Neuronal stem cell (in vitro differentiated cells): ENCODE measurements at regions not wholly inside any gene's neighbourhood (a gene's known extent, or its start where the extent isn't known, plus 50 kb on each side); places are given as distances from the start of the nearest gene placed in this dataset.

Experiments used
- DNase-seq: peaks from one replicate; pipeline ENCODE4 v3.0.0-alpha.2; 2013; ENCODE audit warnings: low spot score
- H2AFZ ChIP-seq: one replicate; pipeline ENCODE4 v1.6.1; 2013; ENCODE audit warnings: mild to moderate bottlenecking, low read length, inconsistent platforms
- H2AK5ac ChIP-seq: 2 replicates; pipeline ENCODE4 v1.6.1; 2013; ENCODE audit warnings: low read depth, mild to moderate bottlenecking, inconsistent platforms, low read length, moderate library complexity, mixed read lengths
- H2BK120ac ChIP-seq: 2 replicates; pipeline ENCODE4 v1.6.1; 2013; ENCODE audit warnings: low read depth, mild to moderate bottlenecking, inconsistent platforms, low read length, moderate library complexity, mixed read lengths
- H2BK12ac ChIP-seq: one replicate; pipeline ENCODE4 v1.6.1; 2013; ENCODE audit warnings: low read length, inconsistent platforms
- H2BK15ac ChIP-seq: 2 replicates; pipeline ENCODE4 v1.6.1; 2013; ENCODE audit warnings: mild to moderate bottlenecking, low read length, inconsistent platforms, mixed read lengths
- H2BK5ac ChIP-seq: one replicate; pipeline ENCODE4 v1.6.1; 2013; ENCODE audit warnings: inconsistent platforms, mild to moderate bottlenecking, low read length, moderate library complexity
- H3K14ac ChIP-seq: one replicate; pipeline ENCODE4 v1.6.1; 2013; ENCODE audit warnings: low read length, inconsistent platforms
- H3K18ac ChIP-seq: 2 replicates; pipeline ENCODE4 v1.6.1; 2013; ENCODE audit warnings: low read length, inconsistent platforms
- H3K23ac ChIP-seq: 2 replicates; pipeline ENCODE4 v1.6.1; 2013; ENCODE audit warnings: low read depth, mild to moderate bottlenecking, mixed read lengths, low read length, inconsistent platforms; ENCODE audit not compliant: poor library complexity
- H3K27ac ChIP-seq: replicated peaks from 3 replicates; pipeline ENCODE4 v1.5.1; 2013; ENCODE audit warnings: low read length, inconsistent platforms
- H3K27me3 ChIP-seq, 3 experiments: 2 replicates each; pipeline ENCODE4 v1.6.1; 2013; ENCODE audit warnings: low read length in 3 of 3, mild to moderate bottlenecking in 2 of 3, inconsistent platforms in 1 of 3, low read depth in 1 of 3, mixed read lengths in 1 of 3, moderate library complexity in 1 of 3; ENCODE audit not compliant: control insufficient read depth in 3 of 3, insufficient read depth in 3 of 3
- H3K36me3 ChIP-seq, 2 donors: replicated peaks in 1 of 2; 2 replicates each; pipeline ENCODE4 v1.6.1; 2013; ENCODE audit warnings: low read length in 2 of 2; ENCODE audit not compliant: control insufficient read depth in 2 of 2, insufficient read depth in 2 of 2
- H3K4ac ChIP-seq: 2 replicates; pipeline ENCODE4 v1.6.1; 2013; ENCODE audit warnings: inconsistent platforms, mild to moderate bottlenecking, low read length, moderate library complexity
- H3K4me1 ChIP-seq, 2 donors: 1 replicate in 1 of 2; 2 replicates in 1 of 2; pipeline ENCODE4 v1.6.1; 2013; ENCODE audit warnings: low read length in 2 of 2, low read depth in 1 of 2; ENCODE audit not compliant: control insufficient read depth in 2 of 2, insufficient read depth in 1 of 2
- H3K4me2 ChIP-seq: one replicate; pipeline ENCODE4 v1.6.1; 2013; ENCODE audit warnings: mild to moderate bottlenecking, low read length, inconsistent platforms; ENCODE audit not compliant: insufficient read depth, poor library complexity, severe bottlenecking
- H3K4me3 ChIP-seq, 2 donors: 2 replicates each; pipeline ENCODE4 v1.5.1; 2013; ENCODE audit warnings: low read length in 2 of 2, mild to moderate bottlenecking in 2 of 2, inconsistent platforms in 1 of 2, moderate library complexity in 1 of 2
- H3K79me1 ChIP-seq: one replicate; pipeline ENCODE4 v1.6.1; 2013; ENCODE audit warnings: low read depth, mild to moderate bottlenecking, inconsistent platforms, low read length, moderate library complexity
- H3K9ac ChIP-seq: one replicate; pipeline ENCODE4 v1.6.1; 2013; ENCODE audit warnings: mild to moderate bottlenecking, low read depth, low read length, inconsistent platforms; ENCODE audit not compliant: poor library complexity
- H3K9me3 ChIP-seq, 2 donors: replicated peaks in 1 of 2; 2 replicates each; pipeline versions ENCODE3 to v1.6.1; 2013; ENCODE audit warnings: low read length in 2 of 2, mild to moderate bottlenecking in 2 of 2, inconsistent platforms in 1 of 2, low read depth in 1 of 2, mixed read lengths in 1 of 2, moderate library complexity in 1 of 2; ENCODE audit not compliant: control insufficient read depth in 2 of 2, insufficient read depth in 1 of 2
- H4K8ac ChIP-seq: one replicate; pipeline ENCODE4 v1.6.1; 2013; ENCODE audit warnings: low read depth, mild to moderate bottlenecking, inconsistent platforms, low read length, moderate library complexity
- H4K91ac ChIP-seq: one replicate; pipeline ENCODE4 v1.6.1; 2013; ENCODE audit warnings: low read length, low read depth, mild to moderate bottlenecking, inconsistent platforms; ENCODE audit not compliant: poor library complexity
- WGBS, 2 donors: extraction: QIAGEN DNeasy Blood & Tissue Kit; methylation state at CpG; one replicate each; pipeline ENCODE4 v1.1.7; 2013; ENCODE audit warnings: missing lambda C conversion rate in 2 of 2, mixed read lengths in 1 of 2; ENCODE audit not compliant: insufficient read length in 2 of 2, insufficient replicate concordance in 1 of 2; ENCODE audit errors: extremely low coverage in 2 of 2; 5-methylcytosine and 5-hydroxymethylcytosine counted together

GRCh38 chr12:65636436-65636835 is 187.8 kb upstream of the HMGA2 start:
- H4K91ac ChIP-seq: no peak overlapping the region
- H3K4ac ChIP-seq: no peak overlapping the region
- H3K4me2 ChIP-seq: no peak overlapping the region
- no CpG with 5 or more reads among the region's 1 CpG for WGBS, 2 donors
- H3K4me1 ChIP-seq: no peaks in the 10 kb centered on the region
- H3K27ac ChIP-seq: no peak overlapping the region
- no peak overlapping the region for H3K18ac ChIP-seq
- no peaks in the 10 kb centered on the region for H3K9me3 ChIP-seq
- no peaks in the 10 kb centered on the region for H3K36me3 ChIP-seq
- no peak overlapping the region for H2BK15ac ChIP-seq
- no peak overlapping the region for H4K8ac ChIP-seq
- H3K14ac ChIP-seq: no peak overlapping the region
- H2BK120ac ChIP-seq: no peak overlapping the region
- H3K79me1 ChIP-seq: no peaks in the 10 kb centered on the region
- DNase-seq: no peak
- H2BK5ac ChIP-seq: no peak overlapping the region
- no peak overlapping the region for H3K4me3 ChIP-seq
- no peak overlapping the region for H3K23ac ChIP-seq
- no peaks in the 10 kb centered on the region for H3K27me3 ChIP-seq
- no peak overlapping the region for H2AFZ ChIP-seq
- H2AK5ac ChIP-seq: no peak overlapping the region
- H3K9ac ChIP-seq: no peak overlapping the region
- no peak overlapping the region for H2BK12ac ChIP-seq

- H2AK5ac ChIP-seq: no peak overlapping the region
- H2BK15ac ChIP-seq: no peak overlapping the region
- H2BK120ac ChIP-seq: no peak overlapping the region
- H3K9ac ChIP-seq: no peak overlapping the region
- H3K23ac ChIP-seq: no peak overlapping the region
- H3K18ac ChIP-seq: no peak overlapping the region
- no peak overlapping the region for H3K27ac ChIP-seq
- DNase-seq: no peak
- H3K4me2 ChIP-seq: no peak overlapping the region
- no peak overlapping the region for H3K4ac ChIP-seq
- no peak overlapping the region for H4K91ac ChIP-seq
- no peaks in the 10 kb centered on the region for H3K27me3 ChIP-seq
- H2BK5ac ChIP-seq: no peak overlapping the region
- no peaks in the 10 kb centered on the region for H3K36me3 ChIP-seq
- no peak overlapping the region for H3K14ac ChIP-seq
- WGBS, 2 donors: no CpG with 5 or more reads among the region's 2 CpGs
- H2BK12ac ChIP-seq: no peak overlapping the region
- no peaks in the 10 kb centered on the region for H3K4me1 ChIP-seq
- H3K79me1 ChIP-seq: no peaks in the 10 kb centered on the region
- H4K8ac ChIP-seq: no peak overlapping the region
- H2AFZ ChIP-seq: no peak overlapping the region
- no peak overlapping the region for H3K4me3 ChIP-seq
- no peaks in the 10 kb centered on the region for H3K9me3 ChIP-seq
These were observed 187.1 kb upstream of the HMGA2 start for GRCh38 chr12:65637150-65637549.

- no peak overlapping the region for H3K23ac ChIP-seq
- no peak overlapping the region for H3K27ac ChIP-seq
- no peak overlapping the region for H2BK15ac ChIP-seq
- H3K18ac ChIP-seq: no peak overlapping the region
- H3K14ac ChIP-seq: no peak overlapping the region
- no peak overlapping the region for H4K91ac ChIP-seq
- H2AFZ ChIP-seq: no peak overlapping the region
- H3K9me3 ChIP-seq: no peaks in the 10 kb centered on the region
- no peaks in the 10 kb centered on the region for H3K36me3 ChIP-seq
- H3K79me1 ChIP-seq: no peaks in the 10 kb centered on the region
- H3K9ac ChIP-seq: no peak overlapping the region
- WGBS, 2 donors: no CpG with 5 or more reads among the region's 5 CpGs
- H2AK5ac ChIP-seq: no peak overlapping the region
- no peak overlapping the region for H2BK5ac ChIP-seq
- H4K8ac ChIP-seq: no peak overlapping the region
- no peak for DNase-seq
- H3K4ac ChIP-seq: no peak overlapping the region
- no peak overlapping the region for H3K4me2 ChIP-seq
- no peak overlapping the region for H2BK120ac ChIP-seq
- no peak overlapping the region for H2BK12ac ChIP-seq
- no peaks in the 10 kb centered on the region for H3K4me1 ChIP-seq
- no peak overlapping the region for H3K4me3 ChIP-seq
- no peaks in the 10 kb centered on the region for H3K27me3 ChIP-seq
These were observed 186.5 kb upstream of the HMGA2 start for GRCh38 chr12:65637774-65638173.

GRCh38 chr12:65638324-65638723 is 186.0 kb upstream of the HMGA2 start:
- Histone ChIP-seq H3K4me2 (no peak overlapping the region), H2BK15ac (no peak overlapping the region), H3K4ac (no peak overlapping the region), H2AK5ac (no peak overlapping the region), H3K4me1 (no peaks in the 10 kb centered on the region), H3K36me3 (no peaks in the 10 kb centered on the region), H4K91ac (no peak overlapping the region), H3K9ac (no peak overlapping the region), H2AFZ (no peak overlapping the region), H4K8ac (no peak overlapping the region), H2BK5ac (no peak overlapping the region), H2BK12ac (no peak overlapping the region), H3K18ac (no peak overlapping the region), H3K27ac (no peak overlapping the region), H3K14ac (no peak overlapping the region), H3K79me1 (no peaks in the 10 kb centered on the region), H2BK120ac (no peak overlapping the region), H3K4me3 (no peak overlapping the region), H3K23ac (no peak overlapping the region), H3K27me3 (no peaks in the 10 kb centered on the region), H3K9me3 (no peaks in the 10 kb centered on the region)
- DNase-seq: no peak
